ENCODE measurements at regions not wholly inside any gene's neighbourhood (a gene's known extent, or its start where the extent isn't known, plus 50 kb on each side); places are given as distances from the start of the nearest gene placed in this dataset.

DNA sequence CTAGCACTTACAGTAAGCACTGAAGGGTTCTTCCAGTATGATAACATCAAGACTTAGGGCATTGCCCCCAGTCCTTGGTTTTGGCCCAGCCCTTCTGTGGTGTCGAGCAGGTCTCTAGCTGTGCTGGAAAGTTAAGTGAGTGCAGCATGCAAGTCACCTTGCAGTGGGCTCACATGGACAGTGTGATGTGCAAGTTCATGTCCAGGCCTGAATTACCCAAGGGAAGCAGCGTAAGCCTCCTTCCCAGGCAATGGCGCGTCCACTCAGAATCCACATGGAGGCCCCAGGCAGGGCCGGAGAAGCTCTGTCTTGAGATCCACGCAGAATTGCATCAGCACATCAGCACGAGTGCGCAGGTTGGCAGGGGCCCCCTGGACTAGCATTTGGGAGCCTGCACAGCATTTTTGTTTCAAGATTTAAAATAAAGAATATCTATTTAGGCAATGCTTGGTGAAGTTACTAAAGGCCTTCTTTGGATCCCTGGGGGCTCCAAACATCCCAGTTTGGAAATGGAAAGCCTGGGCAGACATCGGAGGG lies 108.4 kb upstream of the ALDH1B1 start:
- TF ChIP-seq POLR2AphosphoS5 (IDR thresholded peaks at IDR 0.05; ENCODE audit: borderline replicate concordance, low read depth, low read length) (no peak), EZH2 (IDR thresholded peaks at IDR 0.05) (no peak), FOXP2 (optimal IDR thresholded peaks at IDR 0.05; ENCODE audit: control extremely low read depth, extremely low read length, insufficient read depth) (no peak)

All from SK-N-MC (cell line).